H1 (cell line): ENCODE measurements at regions not wholly inside any gene's neighbourhood (a gene's known extent, or its start where the extent isn't known, plus 50 kb on each side); places are given as distances from the start of the nearest gene placed in this dataset.

Experiments used
- CTCF ChIA-PET: fragments of 300-600 bp; sonication (Branson Sonifier 250); formaldehyde crosslinking; loops from one replicate; lab custom pipeline; 2021; ENCODE audit not compliant: partially characterized antibody; lab: Charles Lee
- POLR2A ChIA-PET: fragments of 300-600 bp; sonication (Branson Sonifier 250); formaldehyde crosslinking; loops from one replicate; lab custom pipeline; 2021; ENCODE audit warnings: inconsistent platforms; ENCODE audit not compliant: partially characterized antibody; lab: Charles Lee
- DNase-seq, 2 experiments: peaks; one replicate each; pipeline versions ENCODE4 v3.0.0 to v3.0.0-alpha.2; 2010 to 2022; ENCODE audit warnings: low spot score in 2 of 2, low read depth in 1 of 2, mixed read lengths in 1 of 2
- FAIRE-seq: peaks from 2 replicates; lab custom pipeline; 2011; peaks lifted over from hg19 to GRCh38; lab: Jason Lieb, UNC
- H2AFZ ChIP-seq: 2 replicates; pipeline ENCODE4 v1.8.1; 2012; ENCODE audit warnings: low read length, inconsistent platforms
- H2AK5ac ChIP-seq: 2 replicates; pipeline ENCODE4 v1.6.1; 2013; ENCODE audit warnings: low read depth, low read length
- H2BK120ac ChIP-seq: replicated peaks from 2 replicates; pipeline ENCODE3; 2013; ENCODE audit warnings: low read depth, low read length, inconsistent platforms
- H2BK12ac ChIP-seq: 2 replicates; pipeline ENCODE4 v1.6.1; 2013; ENCODE audit warnings: low read depth, low read length
- H2BK15ac ChIP-seq: 2 replicates; pipeline ENCODE4 v1.6.1; 2013; ENCODE audit warnings: low read length
- H2BK20ac ChIP-seq: 2 replicates; pipeline ENCODE4 v1.6.1; 2013; ENCODE audit warnings: low read length
- H2BK5ac ChIP-seq: 2 replicates; pipeline ENCODE4 v1.6.1; 2013; ENCODE audit warnings: low read depth, low read length
- H3K14ac ChIP-seq: 2 replicates; pipeline ENCODE4 v1.6.1; 2013; ENCODE audit warnings: inconsistent platforms; ENCODE audit not compliant: insufficient read length
- H3K18ac ChIP-seq: 2 replicates; pipeline ENCODE4 v1.6.1; 2013; ENCODE audit warnings: low read length; ENCODE audit errors: extremely low read depth
- H3K23ac ChIP-seq: 2 replicates; pipeline ENCODE4 v1.6.1; 2013; ENCODE audit warnings: inconsistent platforms; ENCODE audit not compliant: insufficient read length
- H3K23me2 ChIP-seq: 2 replicates; pipeline ENCODE4 v1.6.1; 2013; ENCODE audit warnings: low read depth, low read length
- H3K27ac ChIP-seq: 2 replicates; pipeline ENCODE4 v1.6.1; 2011; ENCODE audit warnings: low read depth, low read length, inconsistent platforms
- H3K27me3 ChIP-seq, 4 experiments: replicated peaks in 1 of 4; 1 replicate in 1 of 4; 2 replicates in 3 of 4; pipeline versions ENCODE4 v1.6.1 to v1.8.1; 2011 to 2013; ENCODE audit warnings: low read length in 3 of 4, mild to moderate bottlenecking in 3 of 4, inconsistent platforms in 2 of 4, mixed read lengths in 2 of 4, moderate library complexity in 1 of 4; ENCODE audit not compliant: control insufficient read depth in 3 of 4, insufficient read depth in 3 of 4; ENCODE audit errors: extremely low read depth in 1 of 4
- H3K36me3 ChIP-seq, 4 experiments: 2 replicates each; pipeline versions ENCODE4 v1.6.1 to v1.8.1; 2011 to 2013; ENCODE audit warnings: mild to moderate bottlenecking in 4 of 4, low read length in 3 of 4, moderate library complexity in 2 of 4, control low read depth in 1 of 4, inconsistent platforms in 1 of 4; ENCODE audit not compliant: insufficient read depth in 4 of 4, control insufficient read depth in 2 of 4
- H3K4ac ChIP-seq: replicated peaks from 2 replicates; pipeline ENCODE3; 2013; ENCODE audit warnings: low read length, low read depth, mixed read lengths, inconsistent platforms; ENCODE audit not compliant: insufficient read length
- H3K4me1 ChIP-seq, 4 experiments: replicated peaks in 1 of 4; 1 replicate in 1 of 4; 2 replicates in 3 of 4; pipeline versions ENCODE4 v1.6.1 to v1.8.1; 2011 to 2013; ENCODE audit warnings: low read length in 3 of 4, inconsistent platforms in 2 of 4, mixed read lengths in 1 of 4; ENCODE audit not compliant: insufficient read depth in 4 of 4, control insufficient read depth in 3 of 4
- H3K4me2 ChIP-seq, 2 experiments: 2 replicates each; pipeline versions ENCODE4 v1.6.1 to v1.8.1; 2011 to 2013; ENCODE audit warnings: low read depth in 2 of 2, low read length in 2 of 2, control low read depth in 1 of 2, inconsistent platforms in 1 of 2, mild to moderate bottlenecking in 1 of 2; ENCODE audit not compliant: insufficient read depth in 1 of 2
- H3K4me3 ChIP-seq, 4 experiments: fragments of 200-600, 300-600 bp in 1 of 4; sonication (generic), shearing (Covaris generic), sonication (Bioruptor Twin) in 1 of 4; 2 replicates each; pipeline versions ENCODE4 v1.5.1 to v1.8.1; 2011 to 2016; ENCODE audit warnings: low read length in 4 of 4, low read depth in 3 of 4, control low read depth in 2 of 4, inconsistent platforms in 2 of 4, mild to moderate bottlenecking in 2 of 4, mixed read lengths in 1 of 4, moderate library complexity in 1 of 4; ENCODE audit not compliant: insufficient read depth in 2 of 4; ENCODE audit errors: extremely low read depth in 1 of 4
- H3K56ac ChIP-seq: replicated peaks from 2 replicates; pipeline ENCODE3; 2013; ENCODE audit warnings: low read depth, mild to moderate bottlenecking, mixed read lengths, low read length, inconsistent platforms; ENCODE audit not compliant: insufficient read length
- H3K79me1 ChIP-seq: 2 replicates; pipeline ENCODE4 v1.6.1; 2013; ENCODE audit warnings: low read depth, low read length, control low read depth
- H3K79me2 ChIP-seq, 2 experiments: 2 replicates each; pipeline versions ENCODE4 v1.6.1 to v1.8.1; 2012 to 2013; ENCODE audit warnings: low read length in 2 of 2, mild to moderate bottlenecking in 2 of 2, inconsistent platforms in 1 of 2; ENCODE audit not compliant: insufficient read depth in 2 of 2, control insufficient read depth in 1 of 2
- H3K9ac ChIP-seq, 4 experiments: replicated peaks in 1 of 4; 1 replicate in 1 of 4; 2 replicates in 3 of 4; pipeline versions ENCODE4 v1.6.1 to v1.8.1; 2011 to 2013; ENCODE audit warnings: low read depth in 3 of 4, low read length in 3 of 4, control low read depth in 2 of 4, mild to moderate bottlenecking in 2 of 4, moderate library complexity in 2 of 4, inconsistent platforms in 1 of 4; ENCODE audit errors: extremely low read depth in 1 of 4
- H3K9me3 ChIP-seq, 2 experiments: 2 replicates each; pipeline versions ENCODE4 v1.6.1 to v1.8.1; 2012 to 2013; ENCODE audit warnings: mild to moderate bottlenecking in 2 of 2, moderate library complexity in 2 of 2, control low read depth in 1 of 2, inconsistent platforms in 1 of 2, low read depth in 1 of 2, low read length in 1 of 2, mixed read lengths in 1 of 2; ENCODE audit not compliant: insufficient read depth in 2 of 2
- H4K20me1 ChIP-seq, 2 experiments: replicated peaks in 1 of 2; 2 replicates each; pipeline versions ENCODE3 to v1.8.1; 2011 to 2013; ENCODE audit warnings: inconsistent platforms in 2 of 2, low read length in 2 of 2, mild to moderate bottlenecking in 1 of 2; ENCODE audit not compliant: insufficient read depth in 2 of 2, control insufficient read depth in 1 of 2
- H4K5ac ChIP-seq: 2 replicates; pipeline ENCODE4 v1.6.1; 2013; ENCODE audit warnings: low read length, low read depth, mixed read lengths, inconsistent platforms; ENCODE audit not compliant: insufficient read length
- H4K8ac ChIP-seq: 2 replicates; pipeline ENCODE4 v1.8.0; 2013; ENCODE audit warnings: mild to moderate bottlenecking, moderate library complexity, low read length, inconsistent platforms; ENCODE audit not compliant: insufficient read depth; ENCODE audit errors: extremely low read depth
- H4K91ac ChIP-seq: replicated peaks from 2 replicates; pipeline ENCODE3; 2013; ENCODE audit warnings: low read length, mixed read lengths, inconsistent platforms; ENCODE audit not compliant: insufficient read length
- SAP30 ChIP-seq: fragments of 300-600 bp; sonication (generic); IDR thresholded peaks from 2 replicates; pipeline ENCODE4 v1.7.1; 2012; ENCODE audit warnings: low read length, moderate library complexity, mild to moderate bottlenecking, inconsistent platforms; ENCODE audit not compliant: insufficient read depth, insufficient replicate concordance
- TBP ChIP-seq: IDR thresholded peaks from 2 replicates; pipeline ENCODE4 v1.6.1; 2011; ENCODE audit warnings: low read depth, low read length, improper control_type of control experiment
- WGBS, 2 experiments: shearing (Covaris generic) in 1 of 2; methylation state at CpG; one replicate each; pipeline versions ENCODE4 v1.1.6 to v1.1.7; 2013 to 2015; ENCODE audit warnings: low lambda C conversion rate in 2 of 2, mixed read lengths in 2 of 2, inconsistent platforms in 1 of 2, low coverage in 1 of 2, missing lambda C conversion rate in 1 of 2; ENCODE audit not compliant: insufficient replicate concordance in 2 of 2, insufficient coverage in 1 of 2, insufficient read length in 1 of 2; ENCODE audit errors: extremely low coverage in 1 of 2, missing lambda C conversion rate in 1 of 2; 5-methylcytosine and 5-hydroxymethylcytosine counted together

- Histone ChIP-seq H2BK12ac (no peak overlapping the region), H3K23me2 (no peaks in the 10 kb centered on the region; the same call in 1 of the 2 replicates), H3K18ac (no peak overlapping the region), H3K79me2 (no peaks in the 10 kb centered on the region), H2BK5ac (no peak overlapping the region), H2AFZ (peak overlapping the region; percentile 94), H3K9me3 (no peaks in the 10 kb centered on the region), H3K27ac (no peak overlapping the region), H2BK20ac (no peak overlapping the region), H3K4me2 (peak overlapping the region in 1 of 2 experiments; percentile 45; a peak in 3 of 4 replicates), H2AK5ac (no peak overlapping the region), H2BK120ac (no peak overlapping the region), H4K5ac (no peak overlapping the region), H3K23ac (no peak overlapping the region), H2BK15ac (no peak overlapping the region), H4K20me1 (no peaks in the 10 kb centered on the region), H4K8ac (no peak overlapping the region)
- POLR2A ChIA-PET, result no interaction called here
- WGBS, 2 experiments, result 44% methylated on average over 7 of the region's 7 CpGs; no CpG with 5 or more reads in 1 of the 2 experiments
- FAIRE-seq, result no peak
- TF ChIP-seq TBP (0 out of 2 replicates have a peak, but pooled peaks have one; percentile 23), SAP30 (no peak)
- TF ChIP-seq, all 59 proteins: peak for 1
- Histone ChIP-seq H3K4ac (no peak overlapping the region), H3K36me3 (no peaks in the 10 kb centered on the region), H4K91ac (no peak overlapping the region), H3K27me3 (no peaks in the 10 kb centered on the region), H3K4me1 (peaks cover 0 to 16% (median 4%) of the 10 kb centered on the region in 4 experiments; a peak in 3 of 7 replicates), H3K56ac (no peak overlapping the region), H3K14ac (no peak overlapping the region), H3K79me1 (no peaks in the 10 kb centered on the region), H3K4me3 (peak overlapping the region in 1 of 4 experiments; percentile 40; a peak in 1 of 8 replicates), H3K9ac (no peak overlapping the region)
- no peak for DNase-seq
- CTCF ChIA-PET, result interaction anchor here (0.5 to 1.1 kb wide), 2 partner anchors 167 to 511 kb away, joined by 3 read pairs; no protein-coding TSS in a partner anchor
Measured at GRCh38 chr3:147939839-147940238, 530.7 kb downstream of the ZIC1 start.
